Heart right ventricle (tissue), 16 donors: ENCODE measurements at regions not wholly inside any gene's neighbourhood (a gene's known extent, or its start where the extent isn't known, plus 50 kb on each side); places are given as distances from the start of the nearest gene placed in this dataset.

Experiments
- ATAC-seq, 8 donors: fragments of 200-7000 bp; cut with Tn5 transposase; one replicate each; pipeline ENCODE4 v1.9.1; 2020; ENCODE audit warnings: mild to moderate bottlenecking in 8 of 8, moderate library complexity in 8 of 8, moderate number of reproducible peaks in 1 of 8
- DNase-seq, 2 donors: peaks; one replicate each; pipeline ENCODE4 v3.0.0-alpha.2; 2020
- H3K27ac ChIP-seq, 10 donors: fragments of 200-600 bp; sonication (generic) in 2 of 10; one replicate each; pipeline versions ENCODE4 v1.5.0 to v1.8.0; 2020 to 2022; ENCODE audit warnings: mild to moderate bottlenecking in 3 of 10
- H3K27me3 ChIP-seq, 7 donors: fragments of 200-600 bp; one replicate each; pipeline ENCODE4 v1.8.0; 2021 to 2022; ENCODE audit warnings: mild to moderate bottlenecking in 2 of 7
- H3K36me3 ChIP-seq, 9 donors: fragments of 200-600 bp; sonication (generic) in 1 of 9; one replicate each; pipeline versions ENCODE4 v1.5.0 to v1.8.0; 2020 to 2022; ENCODE audit warnings: mild to moderate bottlenecking in 2 of 9
- H3K4me1 ChIP-seq, 9 donors: fragments of 200-600 bp; sonication (generic) in 1 of 9; one replicate each; pipeline versions ENCODE4 v1.5.0 to v1.8.0; 2020 to 2022; ENCODE audit warnings: mild to moderate bottlenecking in 4 of 9
- H3K4me3 ChIP-seq, 10 donors: fragments of 200-600 bp; sonication (generic) in 2 of 10; one replicate each; pipeline versions ENCODE4 v1.5.0 to v1.8.0; 2020 to 2022; ENCODE audit warnings: mild to moderate bottlenecking in 7 of 10, moderate library complexity in 2 of 10
- H3K9me3 ChIP-seq, 11 donors: fragments of 200-600 bp in 10 of 11; sonication (generic) in 2 of 11; one replicate each; pipeline versions ENCODE4 v1.5.0 to v1.8.0; 2013 to 2022; ENCODE audit warnings: mild to moderate bottlenecking in 2 of 11, control low read depth in 1 of 11, moderate library complexity in 1 of 11
- WGBS, 2 donors: extraction: QIAGEN DNeasy Blood & Tissue Kit; methylation state at CpG; one replicate each; pipeline ENCODE4 v1.1.7; 2013; ENCODE audit warnings: inconsistent platforms in 1 of 2; 5-methylcytosine and 5-hydroxymethylcytosine counted together
- intact Hi-C, 10 donors: fragments of 100-400 bp; cut with DNase I; formaldehyde crosslinking; loops; one replicate each; pipeline versions ENCODE4 v1.11.1 to v1.14.2; 2022
- TF ChIP-seq, protein P1 (sequence below), 9 donors: fragments of 200-600 bp; sonication (generic) in 2 of 9; IDR thresholded peaks; one replicate each; pipeline versions ENCODE4 v1.5.0 to v1.8.0; 2021 to 2022; ENCODE audit warnings: antibody characterized with exemption in 9 of 9, mild to moderate bottlenecking in 5 of 9, moderate library complexity in 1 of 9
- donor health status: Arrhythmogenic right ventricular cardiomyopathy.
- donor health status: ischemic (EF 13 %, LVEDD 7.1; RV severe dilation, severe dysfunction).
- donor health status: healthy with polysubstance abuse.
- donor health status: DM: no; HTN: yes; CAD: no.
- donor health status: DM: no; HTN: no; CAD: no.
- donor health status: ischemic (EF 25% LVEDD 6.9; RV normal size, moderate dysfunction).
- donor health status: ischemic (EF 25% LVEDD 5.7; RV mildly dilated, moderate dysfunction).
- donor health status: healthy.
- donor health status: DM: yes; HTN: yes; CAD: no.
- donor health status: Ischemic cardiomyopathy.
- donor health status: ischemic (EF 35%, LVEDD 5.7; RV mildly dilated, moderate dysfunction).
- donor health status: nonischemic (EF 11% LVEDD 7.7; RV severe dilation, severe dysfunction).
- donor health status: DM: yes; HTN: yes; CAD: no.
- donor health status: PGD.
- donor health status: ischemic (EF 29% LVEDD 5.4; RV normal size, mild dysfunction).
- donor health status: nonischemic (EF 23%, LVEDD 6.1; RV moderate dilation, normal function).

DNA sequence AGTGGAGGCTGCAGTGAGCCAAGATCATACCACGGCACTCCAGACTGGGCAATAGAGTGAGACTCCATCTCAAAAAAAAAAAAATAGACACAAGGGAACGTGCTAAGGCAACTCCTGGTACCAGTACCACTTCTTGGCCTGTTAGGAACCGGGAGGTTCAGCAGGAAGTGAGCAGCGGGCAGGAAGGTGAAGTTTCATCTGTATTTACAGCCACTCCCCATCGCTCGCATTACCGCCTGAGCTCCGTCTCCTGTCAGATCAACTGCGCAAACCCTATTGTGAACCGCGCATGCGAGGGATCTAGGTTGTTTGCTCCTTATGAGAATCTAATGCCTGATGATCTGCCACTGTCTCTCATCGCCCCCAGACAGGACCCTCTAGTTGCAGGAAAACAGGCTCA lies 69.9 kb upstream of the FOXK1 start:
- intact Hi-C loops = loop anchor here in 2 of 10 donors (10.0 kb wide), 2 partner anchors 143 to 473 kb away; no protein-coding TSS in a partner anchor
- no peak for DNase-seq
- Histone ChIP-seq H3K4me1 (peaks cover 0 to 26% (median 15%) of the 10 kb centered on the region in 9 donors), H3K27ac (peak overlapping the region in 4 of 10 donors; percentile 57 to 82 (median 78)), H3K36me3 (no peaks in the 10 kb centered on the region), H3K4me3 (no peak overlapping the region), H3K9me3 (no peaks in the 10 kb centered on the region), H3K27me3 (peaks cover 0 to 6% (median 0%) of the 10 kb centered on the region in 7 donors)
- TF ChIP-seq, protein P1, sequence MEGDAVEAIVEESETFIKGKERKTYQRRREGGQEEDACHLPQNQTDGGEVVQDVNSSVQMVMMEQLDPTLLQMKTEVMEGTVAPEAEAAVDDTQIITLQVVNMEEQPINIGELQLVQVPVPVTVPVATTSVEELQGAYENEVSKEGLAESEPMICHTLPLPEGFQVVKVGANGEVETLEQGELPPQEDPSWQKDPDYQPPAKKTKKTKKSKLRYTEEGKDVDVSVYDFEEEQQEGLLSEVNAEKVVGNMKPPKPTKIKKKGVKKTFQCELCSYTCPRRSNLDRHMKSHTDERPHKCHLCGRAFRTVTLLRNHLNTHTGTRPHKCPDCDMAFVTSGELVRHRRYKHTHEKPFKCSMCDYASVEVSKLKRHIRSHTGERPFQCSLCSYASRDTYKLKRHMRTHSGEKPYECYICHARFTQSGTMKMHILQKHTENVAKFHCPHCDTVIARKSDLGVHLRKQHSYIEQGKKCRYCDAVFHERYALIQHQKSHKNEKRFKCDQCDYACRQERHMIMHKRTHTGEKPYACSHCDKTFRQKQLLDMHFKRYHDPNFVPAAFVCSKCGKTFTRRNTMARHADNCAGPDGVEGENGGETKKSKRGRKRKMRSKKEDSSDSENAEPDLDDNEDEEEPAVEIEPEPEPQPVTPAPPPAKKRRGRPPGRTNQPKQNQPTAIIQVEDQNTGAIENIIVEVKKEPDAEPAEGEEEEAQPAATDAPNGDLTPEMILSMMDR (IDR thresholded peaks at IDR 0.05) = no peak
- 93 to 96% methylated on average over 13 of the region's 13 CpGs for WGBS, 2 donors
- no peak for ATAC-seq

DNA sequence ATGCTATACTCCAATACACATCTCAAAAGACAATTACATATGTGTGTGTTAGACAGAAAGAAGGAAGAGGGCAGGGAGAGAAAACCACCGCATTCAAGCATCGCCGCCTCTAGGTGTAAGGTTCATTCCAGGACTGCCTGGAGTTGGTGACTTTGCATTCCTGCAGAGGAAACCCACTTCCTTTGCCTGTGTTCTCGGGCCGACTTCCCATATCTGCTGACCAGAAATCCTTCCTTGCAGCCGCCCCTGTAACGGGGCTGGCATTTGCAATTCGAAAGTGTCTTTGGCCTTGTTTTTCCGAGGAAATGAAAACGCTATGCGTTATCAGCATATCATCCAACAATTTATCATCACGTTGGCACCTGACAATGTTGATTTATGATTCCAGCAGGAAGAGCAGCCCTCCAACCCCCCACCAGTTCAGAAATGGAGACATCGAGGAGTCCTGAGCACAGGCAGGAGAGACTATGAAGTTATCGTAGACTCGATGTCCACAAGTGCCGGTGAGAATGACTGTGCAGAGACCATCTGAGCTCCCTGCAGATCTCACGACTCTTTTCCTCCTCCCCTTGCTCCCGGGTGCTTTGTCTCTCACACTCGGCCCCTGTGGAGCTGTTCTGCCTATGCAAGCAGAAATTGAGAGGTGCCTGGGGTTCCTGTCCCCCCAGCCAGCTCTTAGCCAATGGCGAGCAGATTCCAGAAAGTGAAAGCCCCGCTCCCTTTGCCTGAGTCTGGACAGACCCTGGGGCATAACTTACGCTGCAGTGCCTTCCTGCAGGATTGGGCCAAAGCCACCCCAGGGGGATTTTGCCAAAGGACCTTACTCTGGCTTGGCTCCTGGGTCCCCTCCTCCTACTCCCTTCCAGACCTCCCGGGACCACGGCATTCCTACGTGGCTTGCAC lies 68.9 kb upstream of the FOXK1 start:
- WGBS, 2 donors = 24 to 33% methylated on average over 25 of the region's 25 CpGs
- peak in 1 of 2 donors; percentile 29 for DNase-seq
- Histone ChIP-seq H3K9me3 (no peaks in the 10 kb centered on the region), H3K27me3 (no peaks in the 10 kb centered on the region), H3K4me3 (peak overlapping the region in 9 of 10 donors; percentile 6 to 54 (median 42)), H3K4me1 (peaks cover 0 to 26% (median 15%) of the 10 kb centered on the region in 9 donors), H3K36me3 (no peaks in the 10 kb centered on the region), H3K27ac (peak overlapping the region; percentile 5 to 85 (median 63))
- TF ChIP-seq, protein P1 (IDR thresholded peaks at IDR 0.05) = no peak
- intact Hi-C loops = loop anchor here in 2 of 10 donors (10.0 kb wide), 2 partner anchors 142 to 472 kb away; no protein-coding TSS in a partner anchor
- peak; percentile 57 to 81 (median 66) for ATAC-seq

- H3K4me3 ChIP-seq = peak overlapping the region in 8 of 10 donors; percentile 33 to 54 (median 44)
- TF ChIP-seq, protein P1 (IDR thresholded peaks at IDR 0.05) = no peak
- peak overlapping the region; percentile 5 to 85 (median 63) for H3K27ac ChIP-seq
- no peaks in the 10 kb centered on the region for H3K27me3 ChIP-seq
- intact Hi-C loops = loop anchor here in 3 of 10 donors (2.0 to 10.0 kb wide), 3 partner anchors 17 to 471 kb away; no protein-coding TSS in a partner anchor
- WGBS, 2 donors = 59 to 67% methylated on average over 15 of the region's 15 CpGs
- ATAC-seq (peak in 7 of 8 donors; percentile 25 to 54 (median 36)), DNase-seq (no peak)
- peaks cover 0 to 26% (median 15%) of the 10 kb centered on the region in 9 donors for H3K4me1 ChIP-seq
- no peaks in the 10 kb centered on the region for H3K36me3 ChIP-seq
- H3K9me3 ChIP-seq = no peaks in the 10 kb centered on the region
Measured at GRCh38 chr7:4613846-4614548, 68.1 kb upstream of the FOXK1 start.

- H3K27ac ChIP-seq = no peak overlapping the region
- peaks cover 0 to 42% (median 25%) of the 10 kb centered on the region in 9 donors for H3K4me1 ChIP-seq
- no peak overlapping the region for H3K4me3 ChIP-seq
- DNase-seq = no peak
- no peak for ATAC-seq
- H3K36me3 ChIP-seq = no peaks in the 10 kb centered on the region
- WGBS, 2 donors = 88 to 89% methylated on average over 5 of the region's 5 CpGs
- TF ChIP-seq, protein P1 (IDR thresholded peaks at IDR 0.05) = no peak
- H3K9me3 ChIP-seq = no peaks in the 10 kb centered on the region
- intact Hi-C loops = loop anchor here in 2 of 10 donors (10.0 kb wide), 2 partner anchors 139 to 469 kb away; no protein-coding TSS in a partner anchor
- no peaks in the 10 kb centered on the region for H3K27me3 ChIP-seq
Measured at GRCh38 chr7:4616116-4616515, 66.0 kb upstream of the FOXK1 start.
